Upper lobe of right lung (tissue), 1 donor: ENCODE measurements at regions not wholly inside any gene's neighbourhood (a gene's known extent, or its start where the extent isn't known, plus 50 kb on each side); places are given as distances from the start of the nearest gene placed in this dataset.

ENCODE experiments used
- ATAC-seq: fragments of 200-7000 bp; cut with Tn5 transposase; one replicate; pipeline ENCODE4 v1.9.1; 2020; ENCODE audit warnings: mild to moderate bottlenecking, moderate library complexity
- DNase-seq: peaks from one replicate; pipeline ENCODE4 v3.0.0-alpha.2; 2020
- H3K27ac ChIP-seq: fragments of 200-600 bp; one replicate; pipeline ENCODE4 v1.8.0; 2022
- H3K27me3 ChIP-seq: fragments of 200-600 bp; one replicate; pipeline ENCODE4 v1.8.0; 2022; ENCODE audit warnings: mild to moderate bottlenecking
- H3K36me3 ChIP-seq: fragments of 200-600 bp; one replicate; pipeline ENCODE4 v1.8.0; 2022
- H3K4me1 ChIP-seq: fragments of 200-600 bp; one replicate; pipeline ENCODE4 v1.8.0; 2022
- H3K4me3 ChIP-seq: fragments of 200-600 bp; one replicate; pipeline ENCODE4 v1.8.0; 2022; ENCODE audit warnings: mild to moderate bottlenecking
- H3K9me3 ChIP-seq: fragments of 200-600 bp; one replicate; pipeline ENCODE4 v1.8.0; 2022
- intact Hi-C: fragments of 100-400 bp; cut with DNase I; formaldehyde crosslinking; loops from one replicate; pipeline ENCODE4 v1.11.0; 2022
- TF ChIP-seq, protein P1 (sequence below): fragments of 200-600 bp; IDR thresholded peaks from one replicate; pipeline ENCODE4 v1.8.0; 2022; ENCODE audit warnings: antibody characterized with exemption
- donor health status: DM: no; HTN: yes; CAD: no; lungs with severe emphysema.

DNA sequence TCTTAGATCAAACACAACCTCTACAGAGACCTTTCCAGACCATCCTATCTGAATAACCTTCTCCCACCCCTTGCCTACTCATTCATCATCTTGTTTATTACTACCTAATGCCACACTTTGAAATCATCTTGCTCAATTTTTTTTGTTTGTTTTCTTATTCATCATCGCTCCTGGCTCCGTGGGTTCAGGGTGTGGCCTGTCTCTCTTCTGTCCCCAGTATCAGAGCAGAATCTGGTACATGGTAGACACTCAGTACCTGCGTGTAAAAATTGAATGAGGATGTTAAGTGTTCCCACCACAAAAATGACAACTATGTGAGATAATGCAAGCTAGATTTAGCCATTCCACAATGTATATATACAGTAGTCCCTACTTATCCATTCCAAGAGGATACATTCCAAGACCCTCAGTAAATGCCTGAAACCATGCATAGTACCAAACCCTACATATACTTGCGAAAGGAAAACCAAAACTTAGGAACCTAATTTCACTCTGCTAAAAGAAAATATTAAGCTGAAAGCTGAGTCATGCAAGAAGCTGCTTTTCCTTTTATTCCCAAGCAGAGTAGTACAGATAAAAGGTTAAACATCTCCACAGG is 72.1 kb upstream of the SEC61G start:
- TF ChIP-seq, protein P1, sequence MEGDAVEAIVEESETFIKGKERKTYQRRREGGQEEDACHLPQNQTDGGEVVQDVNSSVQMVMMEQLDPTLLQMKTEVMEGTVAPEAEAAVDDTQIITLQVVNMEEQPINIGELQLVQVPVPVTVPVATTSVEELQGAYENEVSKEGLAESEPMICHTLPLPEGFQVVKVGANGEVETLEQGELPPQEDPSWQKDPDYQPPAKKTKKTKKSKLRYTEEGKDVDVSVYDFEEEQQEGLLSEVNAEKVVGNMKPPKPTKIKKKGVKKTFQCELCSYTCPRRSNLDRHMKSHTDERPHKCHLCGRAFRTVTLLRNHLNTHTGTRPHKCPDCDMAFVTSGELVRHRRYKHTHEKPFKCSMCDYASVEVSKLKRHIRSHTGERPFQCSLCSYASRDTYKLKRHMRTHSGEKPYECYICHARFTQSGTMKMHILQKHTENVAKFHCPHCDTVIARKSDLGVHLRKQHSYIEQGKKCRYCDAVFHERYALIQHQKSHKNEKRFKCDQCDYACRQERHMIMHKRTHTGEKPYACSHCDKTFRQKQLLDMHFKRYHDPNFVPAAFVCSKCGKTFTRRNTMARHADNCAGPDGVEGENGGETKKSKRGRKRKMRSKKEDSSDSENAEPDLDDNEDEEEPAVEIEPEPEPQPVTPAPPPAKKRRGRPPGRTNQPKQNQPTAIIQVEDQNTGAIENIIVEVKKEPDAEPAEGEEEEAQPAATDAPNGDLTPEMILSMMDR: no peak
- ATAC-seq: peak; percentile 20
- no peak overlapping the region for H3K27ac ChIP-seq
- no peaks in the 10 kb centered on the region for H3K36me3 ChIP-seq
- no peak for DNase-seq
- no peaks in the 10 kb centered on the region for H3K27me3 ChIP-seq
- no peaks in the 10 kb centered on the region for H3K9me3 ChIP-seq
- intact Hi-C loops: no loop called here
- H3K4me1 ChIP-seq: no peaks in the 10 kb centered on the region
- no peak overlapping the region for H3K4me3 ChIP-seq

DNA sequence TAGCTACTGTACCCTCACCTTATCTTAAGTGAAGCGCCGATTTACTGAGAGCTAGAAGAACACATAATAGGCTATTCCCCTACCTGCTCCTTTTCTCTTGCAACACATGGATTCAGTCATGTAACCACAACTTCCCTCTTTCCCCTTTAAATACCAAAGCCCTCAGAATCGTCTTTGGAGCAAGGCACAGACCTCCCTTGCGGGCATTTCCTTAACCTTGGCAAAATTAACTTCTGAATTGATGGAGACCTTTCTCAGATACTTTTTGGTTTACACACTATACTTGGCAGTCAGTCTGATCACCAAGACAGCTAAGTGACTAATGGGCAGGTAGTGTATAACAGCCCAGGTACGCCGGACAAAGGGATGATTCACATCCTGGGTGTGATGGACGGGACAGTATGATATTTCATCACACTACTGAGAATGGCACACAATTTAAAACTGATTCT is 72.7 kb upstream of the SEC61G start:
- DNase-seq: no peak
- Histone ChIP-seq H3K36me3 (no peaks in the 10 kb centered on the region), H3K4me3 (no peak overlapping the region), H3K27ac (no peak overlapping the region), H3K9me3 (no peaks in the 10 kb centered on the region), H3K27me3 (no peaks in the 10 kb centered on the region), H3K4me1 (no peaks in the 10 kb centered on the region)
- no peak for ATAC-seq
- intact Hi-C loops: no loop called here
- TF ChIP-seq, protein P1: no peak

DNA sequence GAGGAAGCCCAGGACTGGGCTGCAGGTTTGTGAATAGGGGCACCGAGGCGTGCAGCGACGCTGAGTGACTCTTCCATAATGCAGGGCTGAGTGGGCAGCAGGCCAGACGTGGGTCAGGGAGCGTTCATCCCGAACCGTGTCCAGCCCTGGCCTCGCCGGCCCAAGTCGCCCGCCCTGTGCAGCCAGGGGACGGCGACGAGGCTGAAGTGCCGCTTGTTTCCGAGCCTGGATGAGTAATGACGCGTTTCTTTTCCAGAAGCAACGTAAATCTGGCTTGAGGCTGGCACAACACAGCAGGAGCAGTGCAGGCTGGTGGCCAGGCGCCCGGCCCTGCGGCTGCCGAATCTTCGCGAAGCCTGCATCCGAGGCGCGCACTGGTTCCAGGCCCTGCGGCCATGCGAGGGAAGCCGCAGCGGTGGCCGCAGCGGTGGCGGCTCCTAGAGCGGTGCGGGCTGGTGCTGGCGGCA is 74.0 kb upstream of the SEC61G start:
- H3K4me3 ChIP-seq: no peak overlapping the region
- TF ChIP-seq, protein P1: no peak
- no peaks in the 10 kb centered on the region for H3K9me3 ChIP-seq
- H3K27ac ChIP-seq: no peak overlapping the region
- ATAC-seq (peak; percentile 30), DNase-seq (no peak)
- intact Hi-C loops: no loop called here
- no peaks in the 10 kb centered on the region for H3K4me1 ChIP-seq
- H3K27me3 ChIP-seq: no peaks in the 10 kb centered on the region
- no peaks in the 10 kb centered on the region for H3K36me3 ChIP-seq

DNA sequence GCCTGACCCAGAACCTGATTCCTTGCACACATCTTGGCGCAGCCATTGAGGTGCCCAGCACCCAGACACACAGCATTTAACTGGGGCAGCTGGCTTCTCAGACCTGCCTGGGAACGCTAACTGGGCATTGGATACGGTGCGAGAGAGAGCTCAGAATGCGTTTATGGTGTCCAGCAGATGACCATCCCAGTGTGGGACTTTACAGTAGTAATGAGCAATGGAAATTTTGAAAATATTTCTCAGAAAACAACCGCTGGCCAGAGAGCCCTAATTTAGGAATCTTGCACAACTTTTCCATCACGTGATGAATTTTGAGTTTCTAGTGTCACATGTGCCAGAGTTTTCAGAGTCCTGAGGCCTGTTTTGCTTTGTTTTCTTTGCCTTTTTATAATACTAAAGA is 78.2 kb upstream of the SEC61G start:
- intact Hi-C loops: no loop called here
- no peaks in the 10 kb centered on the region for H3K36me3 ChIP-seq
- TF ChIP-seq, protein P1: no peak

DNA sequence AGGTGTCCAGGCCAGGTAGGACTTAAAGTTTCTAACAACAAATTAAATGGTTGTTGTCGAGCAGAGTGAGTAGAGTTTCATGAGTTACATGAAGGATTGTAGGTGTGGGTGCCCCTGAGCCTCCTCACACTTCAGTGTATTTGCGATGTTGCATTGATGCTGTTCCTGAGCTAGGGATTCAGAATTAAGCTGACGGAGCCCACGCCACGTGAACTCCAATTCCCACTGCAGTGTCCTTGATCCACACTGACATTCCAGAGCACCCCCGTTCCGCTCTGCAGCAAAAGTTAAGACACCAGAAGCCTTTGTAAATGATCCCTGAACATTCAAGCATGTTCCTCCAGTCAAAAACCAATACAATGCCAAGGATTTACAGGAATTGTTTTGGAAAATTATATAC is 78.8 kb upstream of the SEC61G start:
- H3K27ac ChIP-seq: no peak overlapping the region
- ATAC-seq (no peak), DNase-seq (no peak)
- no peaks in the 10 kb centered on the region for H3K4me1 ChIP-seq
- no peaks in the 10 kb centered on the region for H3K36me3 ChIP-seq
- TF ChIP-seq, protein P1: no peak
- intact Hi-C loops: no loop called here
- H3K4me3 ChIP-seq: no peak overlapping the region
- no peaks in the 10 kb centered on the region for H3K27me3 ChIP-seq
- no peaks in the 10 kb centered on the region for H3K9me3 ChIP-seq

More for the DNA sequence above, 78.2 kb upstream of the SEC61G start:
- H3K9me3 ChIP-seq: no peaks in the 10 kb centered on the region
- no peaks in the 10 kb centered on the region for H3K27me3 ChIP-seq
- H3K4me1 ChIP-seq: no peaks in the 10 kb centered on the region
- H3K4me3 ChIP-seq: no peak overlapping the region
- H3K27ac ChIP-seq: no peak overlapping the region
- no peak for ATAC-seq
- DNase-seq: no peak
